Caco-2 (cell line): ENCODE measurements at regions not wholly inside any gene's neighbourhood (a gene's known extent, or its start where the extent isn't known, plus 50 kb on each side); places are given as distances from the start of the nearest gene placed in this dataset.

Experiments used
- BruUV-seq: library from RNA; stranded (reverse); fragments of 400-500 nt; replicated peaks from 2 replicates; lab custom pipeline; 2021; lab: Mats Ljungman, UMichigan
- CTCF ChIA-PET: fragments of 300-600 bp; sonication (Branson Sonifier 250); formaldehyde crosslinking; loops from one replicate; lab custom pipeline; 2022; ENCODE audit warnings: antibody characterized with exemption; lab: Charles Lee
- POLR2A ChIA-PET: fragments of 300-600 bp; sonication (Branson Sonifier 250); formaldehyde crosslinking; loops from one replicate; lab custom pipeline; 2022; ENCODE audit warnings: antibody characterized with exemption; lab: Charles Lee
- DNase-seq, 2 experiments: peaks; one replicate each; pipeline versions ENCODE4 v3.0.0 to v3.0.0-alpha.2; 2020 to 2022
- H3K27me3 ChIP-seq: replicated peaks from 2 replicates; pipeline ENCODE4 v1.6.0; 2011; ENCODE audit warnings: low read length; ENCODE audit not compliant: control insufficient read depth, insufficient read depth
- H3K36me3 ChIP-seq: 2 replicates; pipeline ENCODE4 v1.5.1; 2011; ENCODE audit warnings: low read length; ENCODE audit not compliant: control insufficient read depth, insufficient read depth
- H3K4me1 ChIP-seq: fragments of 250-450 bp; sonication (Bioruptor Pico); 2 replicates; pipeline ENCODE4 v1.5.1; 2020; ENCODE audit warnings: mild to moderate bottlenecking
- H3K4me3 ChIP-seq: 2 replicates; pipeline ENCODE4 v1.5.1; 2011; ENCODE audit warnings: low read depth, mild to moderate bottlenecking, control low read depth, low read length
- H3K9me3 ChIP-seq: fragments of 250-450 bp; sonication (Bioruptor Pico); 2 replicates; pipeline ENCODE4 v1.5.1; 2020; ENCODE audit warnings: mild to moderate bottlenecking, moderate library complexity
- H3K27ac Mint-ChIP-seq: one replicate; pipeline ENCODE4 v1.8.0; 2022; ENCODE audit warnings: mixed read lengths; ENCODE audit not compliant: unreplicated experiment
- H3K27me3 Mint-ChIP-seq: one replicate; pipeline ENCODE4 v1.8.0; 2022; ENCODE audit warnings: mixed read lengths; ENCODE audit not compliant: insufficient read depth, unreplicated experiment
- H3K36me3 Mint-ChIP-seq: one replicate; pipeline ENCODE4 v1.8.0; 2022; ENCODE audit warnings: mild to moderate bottlenecking, mixed read lengths; ENCODE audit not compliant: insufficient read depth, unreplicated experiment
- H3K4me1 Mint-ChIP-seq: one replicate; pipeline ENCODE4 v1.8.0; 2022; ENCODE audit warnings: low read depth, mixed read lengths; ENCODE audit not compliant: unreplicated experiment
- H3K4me3 Mint-ChIP-seq: one replicate; pipeline ENCODE4 v1.8.0; 2022; ENCODE audit warnings: mild to moderate bottlenecking, moderate library complexity, mixed read lengths; ENCODE audit not compliant: unreplicated experiment
- H3K9me3 Mint-ChIP-seq: one replicate; pipeline ENCODE4 v1.8.0; 2022; ENCODE audit warnings: mixed read lengths; ENCODE audit not compliant: unreplicated experiment
- CTCF ChIP-seq, 2 experiments: fragments of 200-600 bp in 1 of 2; IDR thresholded peaks; 1 replicate in 1 of 2; 2 replicates in 1 of 2; pipeline versions ENCODE4 v1.5.1 to v1.8.0; 2011 to 2022; ENCODE audit warnings: antibody characterized with exemption in 1 of 2, control low read depth in 1 of 2, inconsistent platforms in 1 of 2, low read depth in 1 of 2, low read length in 1 of 2, mild to moderate bottlenecking in 1 of 2, moderate library complexity in 1 of 2; ENCODE audit not compliant: insufficient read depth in 1 of 2, severe bottlenecking in 1 of 2, unreplicated experiment in 1 of 2
- intact Hi-C: fragments of 100-400 bp; cut with micrococcal nuclease; formaldehyde crosslinking; loops from one replicate; pipeline ENCODE4 v1.10.0; 2022; ENCODE audit not compliant: unreplicated experiment

GRCh38 chr18:78576967-78577366, 402.7 kb upstream of the SALL3 start:
- Histone ChIP-seq H3K27me3 (no peaks in the 10 kb centered on the region), H3K9me3 (no peaks in the 10 kb centered on the region), H3K4me1 (no peaks in the 10 kb centered on the region), H3K36me3 (no peaks in the 10 kb centered on the region), H3K4me3 (no peak overlapping the region)
- POLR2A ChIA-PET: no interaction called here
- Mint-ChIP-seq H3K27ac (no peak overlapping the region), H3K9me3 (no peaks in the 10 kb centered on the region), H3K4me3 (no peak overlapping the region), H3K27me3 (no peaks in the 10 kb centered on the region), H3K4me1 (no peaks in the 10 kb centered on the region), H3K36me3 (no peaks in the 10 kb centered on the region)
- BruUV-seq: no TSS peak
- intact Hi-C loops: no loop called here
- no peak for DNase-seq
- CTCF ChIA-PET: no interaction called here
- no peak for TF ChIP-seq CTCF (IDR thresholded peaks at IDR 0.05; ENCODE audit: insufficient read depth in 1 of 2, low read depth in 1 of 2, low read length in 1 of 2, severe bottlenecking in 1 of 2, unreplicated experiment in 1 of 2)

- Histone ChIP-seq H3K4me1 (no peaks in the 10 kb centered on the region), H3K4me3 (no peak overlapping the region), H3K27me3 (no peaks in the 10 kb centered on the region), H3K36me3 (no peaks in the 10 kb centered on the region), H3K9me3 (no peaks in the 10 kb centered on the region)
- intact Hi-C loops: no loop called here
- POLR2A ChIA-PET: no interaction called here
- H3K27me3 Mint-ChIP-seq: no peaks in the 10 kb centered on the region
- no peaks in the 10 kb centered on the region for H3K36me3 Mint-ChIP-seq
- no peaks in the 10 kb centered on the region for H3K9me3 Mint-ChIP-seq
- H3K27ac Mint-ChIP-seq: no peak overlapping the region
- H3K4me3 Mint-ChIP-seq: no peak overlapping the region
- BruUV-seq: no TSS peak
- CTCF ChIA-PET: no interaction called here
- H3K4me1 Mint-ChIP-seq: no peaks in the 10 kb centered on the region
- TF ChIP-seq CTCF (IDR thresholded peaks at IDR 0.05; ENCODE audit: insufficient read depth in 1 of 2, low read depth in 1 of 2, low read length in 1 of 2, severe bottlenecking in 1 of 2, unreplicated experiment in 1 of 2): no peak
- no peak for DNase-seq
Measured at GRCh38 chr18:78579449-78579848, 400.2 kb upstream of the SALL3 start.

DNA sequence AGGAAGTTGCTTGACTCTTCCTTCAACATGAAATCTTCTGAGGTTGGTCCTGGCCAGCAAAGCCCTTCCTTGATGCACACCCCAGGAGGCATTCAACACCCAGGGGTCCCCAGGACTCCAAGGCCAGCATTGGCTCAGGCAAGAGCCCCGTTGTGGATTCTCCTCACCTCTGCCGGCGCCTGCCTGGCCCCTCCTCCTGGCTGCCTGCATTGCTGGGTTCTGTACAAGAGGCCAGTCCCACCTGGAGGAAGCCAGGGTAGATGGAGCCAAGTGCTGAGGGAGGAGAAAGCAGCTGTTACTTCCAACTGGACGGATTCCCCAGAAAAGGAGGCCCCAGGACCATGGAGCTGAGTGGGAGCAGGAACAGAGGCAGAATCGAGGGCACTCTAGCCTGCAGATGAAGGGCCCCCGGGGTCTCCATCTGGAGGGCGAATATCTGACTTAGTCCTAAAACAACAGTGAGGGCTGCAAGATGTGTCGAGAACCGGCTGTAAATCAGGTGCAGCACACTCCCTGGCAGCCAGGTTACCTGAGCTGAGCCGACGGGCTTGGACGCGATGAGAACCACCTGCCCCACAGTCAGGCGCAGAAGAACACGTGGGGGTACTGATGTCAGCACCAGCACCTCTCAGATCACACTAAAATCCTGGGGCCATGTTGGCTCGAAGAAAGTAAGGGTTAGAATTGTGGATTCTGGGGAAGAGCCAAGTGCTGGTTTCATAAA, 399.6 kb upstream of the SALL3 start:
- no peaks in the 10 kb centered on the region for H3K9me3 Mint-ChIP-seq
- no peaks in the 10 kb centered on the region for H3K36me3 Mint-ChIP-seq
- Histone ChIP-seq H3K9me3 (no peaks in the 10 kb centered on the region), H3K36me3 (no peaks in the 10 kb centered on the region), H3K4me1 (no peaks in the 10 kb centered on the region), H3K4me3 (no peak overlapping the region), H3K27me3 (no peaks in the 10 kb centered on the region)
- POLR2A ChIA-PET: no interaction called here
- BruUV-seq: no TSS peak
- H3K4me3 Mint-ChIP-seq: no peak overlapping the region
- H3K27me3 Mint-ChIP-seq: no peaks in the 10 kb centered on the region
- CTCF ChIA-PET: no interaction called here
- DNase-seq: no peak
- H3K27ac Mint-ChIP-seq: no peak overlapping the region
- TF ChIP-seq CTCF (IDR thresholded peaks at IDR 0.05; ENCODE audit: insufficient read depth in 1 of 2, low read depth in 1 of 2, low read length in 1 of 2, severe bottlenecking in 1 of 2, unreplicated experiment in 1 of 2): no peak
- H3K4me1 Mint-ChIP-seq: no peaks in the 10 kb centered on the region
- intact Hi-C loops: no loop called here
